Lower lobe of right lung (tissue), 2 donors: ENCODE measurements at regions not wholly inside any gene's neighbourhood (a gene's known extent, or its start where the extent isn't known, plus 50 kb on each side); places are given as distances from the start of the nearest gene placed in this dataset.

Experiments used
- ATAC-seq, 2 donors: fragments of 200-7000 bp; cut with Tn5 transposase; one replicate each; pipeline ENCODE4 v1.9.1; 2020 to 2022; ENCODE audit warnings: mild to moderate bottlenecking in 2 of 2, moderate library complexity in 2 of 2
- DNase-seq: peaks from one replicate; pipeline ENCODE4 v3.0.0-alpha.2; 2020
- H3K27ac ChIP-seq: fragments of 200-600 bp; one replicate; pipeline ENCODE4 v1.8.0; 2022
- H3K27me3 ChIP-seq: fragments of 200-600 bp; one replicate; pipeline ENCODE4 v1.8.0; 2022; ENCODE audit warnings: low read depth
- H3K36me3 ChIP-seq: fragments of 200-600 bp; one replicate; pipeline ENCODE4 v1.8.0; 2022; ENCODE audit warnings: mild to moderate bottlenecking
- H3K4me1 ChIP-seq: fragments of 200-600 bp; one replicate; pipeline ENCODE4 v1.8.0; 2022
- H3K4me3 ChIP-seq: fragments of 200-600 bp; one replicate; pipeline ENCODE4 v1.8.0; 2022; ENCODE audit warnings: mild to moderate bottlenecking
- H3K9me3 ChIP-seq: fragments of 200-600 bp; one replicate; pipeline ENCODE4 v1.8.0; 2022
- intact Hi-C: fragments of 100-400 bp; cut with DNase I; formaldehyde crosslinking; loops from one replicate; pipeline ENCODE4 v1.11.0; 2022
- TF ChIP-seq, protein P1 (sequence below): fragments of 200-600 bp; IDR thresholded peaks from one replicate; pipeline ENCODE4 v1.8.0; 2022; ENCODE audit warnings: antibody characterized with exemption, mild to moderate bottlenecking
- donor health status: DM: no; HTN: yes; CAD: no; lungs with severe emphysema.

DNA sequence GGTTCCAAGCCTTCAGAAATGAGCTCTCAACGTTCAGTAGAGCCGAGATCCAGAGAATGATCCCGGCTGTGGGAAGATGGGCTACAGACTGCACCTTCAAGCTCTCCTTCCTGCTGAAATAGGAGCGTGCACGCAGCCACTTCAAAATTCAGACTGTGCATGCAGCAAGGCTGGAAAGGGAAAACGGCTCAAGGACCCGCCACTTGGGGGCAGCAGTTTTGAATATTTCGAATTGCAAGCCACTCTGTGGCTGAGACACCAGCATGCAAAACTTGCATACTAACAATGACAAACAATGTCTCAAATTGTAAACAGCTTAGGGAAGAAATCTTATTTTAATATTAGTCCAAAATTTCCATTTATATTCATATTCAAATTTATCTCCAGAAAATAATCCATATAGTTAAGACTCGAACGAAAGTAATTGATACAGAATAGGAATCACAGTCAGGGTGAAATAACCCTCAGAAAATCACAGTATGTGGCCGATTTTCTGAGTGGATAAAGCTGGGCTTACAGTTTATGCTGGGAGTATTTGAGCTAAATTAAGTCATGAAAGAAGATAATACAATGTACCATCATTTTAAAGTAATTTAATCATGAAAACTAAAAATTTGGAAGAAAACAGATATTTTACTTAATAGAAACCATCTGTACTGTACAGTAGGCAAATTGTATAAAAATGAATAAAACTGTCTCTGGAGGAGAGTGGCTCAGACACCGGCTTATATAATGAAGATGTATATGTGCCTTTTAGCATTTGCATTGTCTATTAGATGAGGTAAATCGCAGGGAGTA is 137.9 kb upstream of the MKI67 start:
- H3K27ac ChIP-seq: no peak overlapping the region
- intact Hi-C loops: no loop called here
- H3K9me3 ChIP-seq: no peaks in the 10 kb centered on the region
- TF ChIP-seq, protein P1, sequence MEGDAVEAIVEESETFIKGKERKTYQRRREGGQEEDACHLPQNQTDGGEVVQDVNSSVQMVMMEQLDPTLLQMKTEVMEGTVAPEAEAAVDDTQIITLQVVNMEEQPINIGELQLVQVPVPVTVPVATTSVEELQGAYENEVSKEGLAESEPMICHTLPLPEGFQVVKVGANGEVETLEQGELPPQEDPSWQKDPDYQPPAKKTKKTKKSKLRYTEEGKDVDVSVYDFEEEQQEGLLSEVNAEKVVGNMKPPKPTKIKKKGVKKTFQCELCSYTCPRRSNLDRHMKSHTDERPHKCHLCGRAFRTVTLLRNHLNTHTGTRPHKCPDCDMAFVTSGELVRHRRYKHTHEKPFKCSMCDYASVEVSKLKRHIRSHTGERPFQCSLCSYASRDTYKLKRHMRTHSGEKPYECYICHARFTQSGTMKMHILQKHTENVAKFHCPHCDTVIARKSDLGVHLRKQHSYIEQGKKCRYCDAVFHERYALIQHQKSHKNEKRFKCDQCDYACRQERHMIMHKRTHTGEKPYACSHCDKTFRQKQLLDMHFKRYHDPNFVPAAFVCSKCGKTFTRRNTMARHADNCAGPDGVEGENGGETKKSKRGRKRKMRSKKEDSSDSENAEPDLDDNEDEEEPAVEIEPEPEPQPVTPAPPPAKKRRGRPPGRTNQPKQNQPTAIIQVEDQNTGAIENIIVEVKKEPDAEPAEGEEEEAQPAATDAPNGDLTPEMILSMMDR: peak; percentile 68
- peaks cover 62% of the 10 kb centered on the region for H3K27me3 ChIP-seq
- ATAC-seq: peak in 1 of 2 donors; percentile 53
- peak; percentile 57 for DNase-seq
- H3K36me3 ChIP-seq: no peaks in the 10 kb centered on the region
- no peak overlapping the region for H3K4me3 ChIP-seq
- H3K4me1 ChIP-seq: no peaks in the 10 kb centered on the region

DNA sequence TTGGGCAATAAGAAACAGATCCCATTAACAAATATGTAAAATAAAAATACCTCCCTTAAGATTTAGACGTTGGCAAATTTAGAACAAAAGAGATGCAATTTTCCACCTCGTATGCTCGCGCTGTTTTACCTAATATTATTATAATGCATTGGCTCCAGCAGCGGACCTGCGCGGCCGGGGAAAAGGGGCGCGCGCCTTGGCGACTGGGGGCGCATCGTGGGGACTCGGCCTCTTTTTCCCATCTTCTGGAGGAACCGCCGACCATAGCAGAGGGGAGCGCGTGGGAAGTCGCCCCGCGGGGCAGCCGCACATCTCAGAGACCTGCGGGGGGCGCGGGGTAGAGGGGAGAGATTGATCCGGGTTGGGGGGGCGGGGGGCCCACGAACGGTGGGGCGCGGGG is 139.4 kb upstream of the MKI67 start:
- Histone ChIP-seq H3K36me3 (no peaks in the 10 kb centered on the region), H3K9me3 (no peaks in the 10 kb centered on the region), H3K27me3 (peaks cover 58% of the 10 kb centered on the region), H3K4me3 (no peak overlapping the region), H3K4me1 (no peaks in the 10 kb centered on the region), H3K27ac (no peak overlapping the region)
- intact Hi-C loops: no loop called here
- no peak for DNase-seq
- TF ChIP-seq, protein P1: no peak
- ATAC-seq: no peak

DNA sequence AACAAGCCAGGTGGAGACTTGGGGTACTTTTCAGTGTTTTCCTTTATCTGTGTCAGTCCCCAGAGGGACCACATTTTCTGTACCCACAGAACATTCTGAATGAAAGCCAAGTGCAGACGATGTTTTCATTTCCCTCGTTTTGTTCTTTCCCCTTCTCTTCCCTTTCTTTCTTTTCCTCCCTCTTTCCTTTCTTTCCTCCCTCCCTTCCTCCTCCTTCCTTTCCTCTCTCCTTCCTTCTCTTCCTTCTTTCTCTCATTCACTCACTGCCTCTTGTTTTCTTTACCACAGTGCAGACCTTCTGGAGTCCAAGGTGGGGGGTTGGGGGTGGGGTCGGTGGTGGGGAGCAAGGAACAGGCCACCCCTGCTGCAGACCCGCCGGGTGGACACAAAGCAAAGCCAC is 141.4 kb upstream of the MKI67 start:
- DNase-seq (no peak), ATAC-seq (no peak)
- Histone ChIP-seq H3K4me3 (no peak overlapping the region), H3K4me1 (no peaks in the 10 kb centered on the region), H3K9me3 (no peaks in the 10 kb centered on the region), H3K36me3 (no peaks in the 10 kb centered on the region), H3K27me3 (peaks cover 57% of the 10 kb centered on the region), H3K27ac (no peak overlapping the region)
- TF ChIP-seq, protein P1: no peak
- intact Hi-C loops: no loop called here

DNA sequence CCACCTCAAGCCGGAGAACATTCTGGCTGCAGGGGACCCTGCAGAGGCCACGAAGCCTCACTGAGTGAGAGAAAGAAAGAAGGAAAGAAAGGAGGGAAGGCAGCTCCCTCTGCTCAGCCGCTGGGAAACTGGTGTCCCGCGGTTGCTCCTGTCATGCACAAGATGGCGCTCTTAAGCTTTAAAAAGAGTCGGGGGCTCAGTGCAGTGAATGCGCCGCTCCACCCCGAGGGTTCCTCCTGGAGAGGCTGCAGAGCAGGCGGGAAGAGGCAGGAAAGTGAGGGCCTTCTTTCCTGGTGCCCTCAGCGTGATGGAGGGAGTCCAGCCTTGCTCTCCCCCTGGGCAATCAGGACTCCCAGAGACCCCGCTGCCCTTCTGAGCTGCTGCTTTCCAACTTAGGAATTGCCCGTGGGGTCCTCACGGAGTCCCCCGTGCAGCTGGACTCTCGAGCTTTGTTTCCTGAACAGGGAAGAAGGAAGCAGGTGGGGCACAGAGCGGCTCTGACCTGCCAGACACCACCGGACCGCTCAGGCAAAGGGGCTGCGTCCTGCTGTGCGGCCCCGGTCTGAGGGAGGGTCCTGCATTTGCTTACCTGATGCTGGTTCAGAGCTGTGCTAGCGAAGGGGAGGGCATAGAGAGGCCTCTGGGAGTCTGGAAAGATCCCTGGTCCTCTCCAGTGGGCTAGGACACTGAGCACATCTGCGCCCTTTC is 141.9 kb upstream of the MKI67 start:
- intact Hi-C loops: no loop called here
- no peaks in the 10 kb centered on the region for H3K9me3 ChIP-seq
- no peak overlapping the region for H3K4me3 ChIP-seq
- peaks cover 53% of the 10 kb centered on the region for H3K27me3 ChIP-seq
- H3K4me1 ChIP-seq: no peaks in the 10 kb centered on the region
- no peak for DNase-seq
- no peak overlapping the region for H3K27ac ChIP-seq
- ATAC-seq: no peak
- TF ChIP-seq, protein P1: peak; percentile 14
- no peaks in the 10 kb centered on the region for H3K36me3 ChIP-seq

DNA sequence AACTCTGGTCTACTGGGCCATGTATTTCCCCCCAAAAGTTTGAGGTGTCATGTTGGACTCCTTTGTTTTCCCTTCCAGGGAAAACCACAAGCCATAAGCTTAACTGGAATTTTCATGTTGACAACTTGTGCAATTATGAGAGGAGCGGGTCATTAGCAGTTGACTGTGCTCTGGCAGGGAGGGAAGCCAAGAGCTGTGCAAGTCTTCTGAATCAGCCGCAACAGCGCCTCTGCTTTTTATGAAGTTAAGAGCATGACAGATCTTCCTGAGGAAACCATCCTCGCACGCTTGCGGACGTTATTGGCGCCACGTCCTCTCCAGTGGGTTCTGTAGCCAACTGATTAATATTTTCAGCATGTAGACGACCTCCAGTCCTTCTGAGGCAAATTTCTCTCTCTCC is 148.7 kb upstream of the MKI67 start:
- peaks cover 28% of the 10 kb centered on the region for H3K27me3 ChIP-seq
- no peaks in the 10 kb centered on the region for H3K4me1 ChIP-seq
- H3K4me3 ChIP-seq: no peak overlapping the region
- no peaks in the 10 kb centered on the region for H3K36me3 ChIP-seq
- DNase-seq (no peak), ATAC-seq (no peak)
- H3K9me3 ChIP-seq: no peaks in the 10 kb centered on the region
- H3K27ac ChIP-seq: no peak overlapping the region
- TF ChIP-seq, protein P1: no peak
- intact Hi-C loops: no loop called here
